NCI-H774 (cell line): ENCODE measurements at regions not wholly inside any gene's neighbourhood (a gene's known extent, or its start where the extent isn't known, plus 50 kb on each side); places are given as distances from the start of the nearest gene placed in this dataset.
A peak's percentile ranks its signal among the peaks of the same experiment; 100 is the strongest.

ENCODE experiments used
- DNase-seq: peaks from one replicate; lab custom pipeline; 2025; lab: John Stamatoyannopoulos, UW

GRCh38 chr3:144141496-144141895, 169.9 kb downstream of the DIPK2A start:
- DNase-seq, result no peak

GRCh38 chr3:144142151-144142840, 170.7 kb downstream of the DIPK2A start:
- no peak for DNase-seq

GRCh38 chr3:144148356-144148755, 176.7 kb downstream of the DIPK2A start:
- no peak for DNase-seq

GRCh38 chr3:144151983-144152382, 180.4 kb downstream of the DIPK2A start:
- no peak for DNase-seq

- no peak for DNase-seq
Observed at GRCh38 chr3:144160627-144161026, 189.0 kb downstream of the DIPK2A start.

GRCh38 chr3:144162042-144162441, 190.4 kb downstream of the DIPK2A start:
- DNase-seq, result peak; percentile 35

- no peak for DNase-seq
Observed at GRCh38 chr3:144164352-144164751, 192.7 kb downstream of the DIPK2A start.

GRCh38 chr3:144165482-144165881, 193.9 kb downstream of the DIPK2A start:
- no peak for DNase-seq

- DNase-seq, result no peak
Observed at GRCh38 chr3:144167634-144168033, 196.0 kb downstream of the DIPK2A start.

GRCh38 chr3:144173491-144173890, 201.9 kb downstream of the DIPK2A start:
- DNase-seq, result no peak

- no peak for DNase-seq
Observed at GRCh38 chr3:144175644-144176425, 204.2 kb downstream of the DIPK2A start.

GRCh38 chr3:144177649-144178048, 206.0 kb downstream of the DIPK2A start:
- DNase-seq, result no peak

- DNase-seq, result no peak
Observed at GRCh38 chr3:144178607-144179006, 207.0 kb downstream of the DIPK2A start.

GRCh38 chr3:144181062-144181461, 209.4 kb downstream of the DIPK2A start:
- DNase-seq, result no peak

- no peak for DNase-seq
Observed at GRCh38 chr3:144182501-144182900, 210.9 kb downstream of the DIPK2A start.

- no peak for DNase-seq
Observed at GRCh38 chr3:144185276-144185675, 213.7 kb downstream of the DIPK2A start.

GRCh38 chr3:144187531-144188210, 216.0 kb downstream of the DIPK2A start:
- no peak for DNase-seq

GRCh38 chr3:144189044-144189443, 217.4 kb downstream of the DIPK2A start:
- DNase-seq, result no peak

GRCh38 chr3:144197116-144197515, 225.5 kb downstream of the DIPK2A start:
- DNase-seq, result no peak

- no peak for DNase-seq
Observed at GRCh38 chr3:144197582-144197981, 226.0 kb downstream of the DIPK2A start.

GRCh38 chr3:144200004-144200403, 228.4 kb downstream of the DIPK2A start:
- no peak for DNase-seq

- no peak for DNase-seq
Observed at GRCh38 chr3:144200466-144200865, 228.8 kb downstream of the DIPK2A start.

- peak; percentile 39 for DNase-seq
Observed at GRCh38 chr3:144221761-144222160, 250.1 kb downstream of the DIPK2A start.
